Thyroid gland (tissue), 4 donors: ENCODE measurements at regions not wholly inside any gene's neighbourhood (a gene's known extent, or its start where the extent isn't known, plus 50 kb on each side); places are given as distances from the start of the nearest gene placed in this dataset.
"Not testable (repeated sequence)": the region's sequence is repeated elsewhere in the genome, so short reads cannot be mapped to it uniquely, and the experiment has no call there.

ENCODE experiments used
- DNase-seq, 2 donors: peaks; one replicate each; pipeline ENCODE4 v3.0.0-alpha.2; 2019
- H3K27ac ChIP-seq, 3 donors: fragments of 200-600 bp; sonication (generic); 1 replicate in 2 of 3; 2 replicates in 1 of 3; pipeline ENCODE4 v1.5.1; 2016 to 2019; ENCODE audit warnings: mild to moderate bottlenecking in 1 of 3, moderate library complexity in 1 of 3
- H3K27me3 ChIP-seq: fragments of 200-600 bp; sonication (generic); one replicate; pipeline ENCODE4 v1.5.1; 2019
- H3K36me3 ChIP-seq, 2 donors: fragments of 200-600 bp; sonication (generic); one replicate each; pipeline ENCODE4 v1.5.1; 2016 to 2019
- H3K4me1 ChIP-seq, 2 donors: fragments of 200-600 bp; sonication (generic); one replicate each; pipeline ENCODE4 v1.5.1; 2017 to 2019
- H3K4me3 ChIP-seq, 3 donors: fragments of 200-600 bp; sonication (generic); replicated peaks in 1 of 3; 1 replicate in 2 of 3; 2 replicates in 1 of 3; pipeline ENCODE4 v1.5.1; 2016; ENCODE audit warnings: mild to moderate bottlenecking in 1 of 3
- H3K9me3 ChIP-seq: fragments of 200-600 bp; sonication (generic); one replicate; pipeline ENCODE4 v1.5.1; 2017
- CTCF ChIP-seq, 6 experiments: fragments of 200-600 bp in 3 of 6; fragments of 450-650 bp in 3 of 6; sonication (generic) in 3 of 6; IDR thresholded peaks; one replicate each; pipeline ENCODE4 v1.5.1; 2016 to 2019; ENCODE audit warnings: antibody characterized with exemption in 6 of 6, mild to moderate bottlenecking in 2 of 6, inconsistent platforms in 1 of 6, moderate library complexity in 1 of 6
- POLR2A ChIP-seq, 2 donors: fragments of 450-650 bp; IDR thresholded peaks; one replicate each; pipeline ENCODE4 v1.6.1; 2017; ENCODE audit warnings: antibody characterized with exemption in 2 of 2, mild to moderate bottlenecking in 2 of 2, moderate library complexity in 1 of 2
- WGBS, 2 donors: methylation state at CpG; one replicate each; pipeline ENCODE4 v1.1.5; 2017; 5-methylcytosine and 5-hydroxymethylcytosine counted together
- intact Hi-C: fragments of 100-400 bp; cut with DNase I; formaldehyde crosslinking; loops from one replicate; pipeline ENCODE4 v1.15.1; 2023

GRCh38 chr9:124137944-124138335 is 119.8 kb upstream of the NEK6 start:
- H3K27ac ChIP-seq = no peak overlapping the region
- no peak overlapping the region for H3K4me3 ChIP-seq
- TF ChIP-seq CTCF (IDR thresholded peaks at IDR 0.05) (no peak), POLR2A (IDR thresholded peaks at IDR 0.05) (no peak)
- intact Hi-C loops = no loop called here
- H3K27me3 ChIP-seq = no peaks in the 10 kb centered on the region
- H3K36me3 ChIP-seq = no peaks in the 10 kb centered on the region
- no peak for DNase-seq
- 85 to 88% methylated on average over 3 of the region's 3 CpGs for WGBS, 2 donors
- H3K9me3 ChIP-seq = no peaks in the 10 kb centered on the region
- no peaks in the 10 kb centered on the region for H3K4me1 ChIP-seq

GRCh38 chr9:124139001-124139400 is 118.7 kb upstream of the NEK6 start:
- intact Hi-C loops = no loop called here
- no peaks in the 10 kb centered on the region for H3K36me3 ChIP-seq
- H3K9me3 ChIP-seq = no peaks in the 10 kb centered on the region
- H3K27ac ChIP-seq = no peak overlapping the region
- WGBS, 2 donors = 73 to 80% methylated on average over 1 of the region's 1 CpG
- H3K27me3 ChIP-seq = no peaks in the 10 kb centered on the region
- no peaks in the 10 kb centered on the region for H3K4me1 ChIP-seq
- DNase-seq = no peak
- TF ChIP-seq CTCF (IDR thresholded peaks at IDR 0.05) = no peak
- H3K4me3 ChIP-seq = no peak overlapping the region

GRCh38 chr9:124140941-124141568 is 116.7 kb upstream of the NEK6 start:
- Histone ChIP-seq H3K9me3 (no peaks in the 10 kb centered on the region), H3K4me1 (no peaks in the 10 kb centered on the region), H3K27me3 (no peaks in the 10 kb centered on the region), H3K4me3 (no peak overlapping the region), H3K36me3 (no peaks in the 10 kb centered on the region), H3K27ac (no peak overlapping the region)
- DNase-seq = no peak
- WGBS, 2 donors = 69 to 90% methylated on average over 6 of the region's 6 CpGs
- intact Hi-C loops = no loop called here
- no peak for TF ChIP-seq POLR2A (IDR thresholded peaks at IDR 0.05)
- no peak for TF ChIP-seq CTCF (IDR thresholded peaks at IDR 0.05)

- DNase-seq, H3K27me3 ChIP-seq, H3K4me1 ChIP-seq, H3K36me3 ChIP-seq, intact Hi-C loops, H3K27ac ChIP-seq, H3K4me3 ChIP-seq, H3K9me3 ChIP-seq: not testable (repeated sequence)
- 57 to 60% methylated on average over 10 of the region's 10 CpGs for WGBS, 2 donors
These were observed 113.1 kb upstream of the NEK6 start for GRCh38 chr9:124144561-124145123.

- H3K4me1 ChIP-seq = no peaks in the 10 kb centered on the region
- no peak overlapping the region for H3K27ac ChIP-seq
- H3K4me3 ChIP-seq = no peak overlapping the region
- intact Hi-C loops = no loop called here
- WGBS, 2 donors = 75 to 85% methylated on average over 4 of the region's 4 CpGs
- TF ChIP-seq POLR2A (IDR thresholded peaks at IDR 0.05) = no peak
- no peak for TF ChIP-seq CTCF (IDR thresholded peaks at IDR 0.05)
- H3K27me3 ChIP-seq = no peaks in the 10 kb centered on the region
- no peaks in the 10 kb centered on the region for H3K9me3 ChIP-seq
- no peaks in the 10 kb centered on the region for H3K36me3 ChIP-seq
- no peak for DNase-seq
These were observed 111.7 kb upstream of the NEK6 start for GRCh38 chr9:124146031-124146561.
